ENCODE measurements at regions not wholly inside any gene's neighbourhood (a gene's known extent, or its start where the extent isn't known, plus 50 kb on each side); places are given as distances from the start of the nearest gene placed in this dataset.

- no peak for TF ChIP-seq CTCF (conservative IDR thresholded peaks at IDR 0.05 in 1 of 2, IDR thresholded peaks at IDR 0.05 in 1 of 2; ENCODE audit: low read depth in 1 of 2, low read length in 2 of 2)
- no peak for TF ChIP-seq EZH2 (IDR thresholded peaks at IDR 0.05; ENCODE audit: low read length, missing control alignments)
These were observed 289.4 kb downstream of the KCNS3 start for GRCh38 chr2:18167871-18168270.

Data from fibroblast of lung (primary cell).